ENCODE measurements at regions not wholly inside any gene's neighbourhood (a gene's known extent, or its start where the extent isn't known, plus 50 kb on each side); places are given as distances from the start of the nearest gene placed in this dataset.

GRCh38 chr5:96282020-96282419, 151.0 kb downstream of the PCSK1 start:
- ATAC-seq: no peak

GRCh38 chr5:96280946-96281393, 152.1 kb downstream of the PCSK1 start:
- ATAC-seq: no peak

GRCh38 chr5:96279801-96280542, 153.1 kb downstream of the PCSK1 start:
- peak; percentile 65 to 88 for ATAC-seq

GRCh38 chr5:96278981-96279380, 154.1 kb downstream of the PCSK1 start:
- ATAC-seq: no peak

GRCh38 chr5:96275051-96275450, 158.0 kb downstream of the PCSK1 start:
- ATAC-seq: no peak

DNA sequence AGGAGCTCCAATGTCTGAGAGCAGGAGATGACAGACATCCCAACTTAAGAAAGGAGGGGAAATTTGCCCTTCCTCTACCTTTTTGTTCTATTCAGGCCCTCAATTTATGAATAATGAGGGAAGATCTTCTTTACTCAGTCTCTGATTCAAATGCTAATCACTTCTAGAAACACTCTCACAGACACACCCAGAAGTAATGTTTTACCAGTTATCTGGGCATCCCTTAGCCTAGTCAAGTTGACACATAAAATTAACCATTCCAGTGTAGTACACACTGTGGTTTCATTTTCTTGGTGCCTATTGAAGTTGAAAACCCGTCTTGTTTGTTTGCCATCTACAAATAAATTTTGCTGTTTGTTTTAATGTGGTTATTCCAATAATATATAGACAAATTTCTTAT, 167.6 kb downstream of the PCSK1 start:
- no peak for ATAC-seq

- no peak for ATAC-seq
Observed at GRCh38 chr5:96264047-96264446, 169.0 kb downstream of the PCSK1 start.

GRCh38 chr5:96262105-96262504, 170.9 kb downstream of the PCSK1 start:
- no peak for ATAC-seq

- no peak for ATAC-seq
Observed at GRCh38 chr5:96260009-96260408, 173.0 kb downstream of the PCSK1 start.

GRCh38 chr5:96259151-96259772, 173.8 kb downstream of the PCSK1 start:
- ATAC-seq: peak in 1 of 2 donors; percentile 46

- ATAC-seq: no peak
Observed at GRCh38 chr5:96258692-96259091, 174.4 kb downstream of the PCSK1 start.

DNA sequence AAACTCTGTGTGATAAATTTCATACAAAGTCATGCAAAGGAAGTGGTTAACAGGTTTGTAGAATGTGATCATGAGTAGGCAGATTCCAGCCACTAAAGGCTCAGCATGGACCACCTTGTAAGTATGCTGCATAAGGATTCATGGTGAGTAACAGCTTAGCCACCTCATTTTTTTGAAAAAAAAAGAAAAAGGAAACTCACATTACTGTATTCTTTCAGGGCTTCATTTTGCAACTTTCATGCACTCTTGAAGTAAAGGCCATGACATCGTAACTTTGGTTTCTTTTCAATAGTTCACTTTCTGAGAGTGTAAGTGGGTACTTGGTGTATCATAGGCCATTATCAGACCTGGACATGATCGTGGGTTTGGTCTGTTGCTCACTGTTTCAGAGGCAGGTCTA, 175.1 kb downstream of the PCSK1 start:
- ATAC-seq: peak; percentile 44 to 55

DNA sequence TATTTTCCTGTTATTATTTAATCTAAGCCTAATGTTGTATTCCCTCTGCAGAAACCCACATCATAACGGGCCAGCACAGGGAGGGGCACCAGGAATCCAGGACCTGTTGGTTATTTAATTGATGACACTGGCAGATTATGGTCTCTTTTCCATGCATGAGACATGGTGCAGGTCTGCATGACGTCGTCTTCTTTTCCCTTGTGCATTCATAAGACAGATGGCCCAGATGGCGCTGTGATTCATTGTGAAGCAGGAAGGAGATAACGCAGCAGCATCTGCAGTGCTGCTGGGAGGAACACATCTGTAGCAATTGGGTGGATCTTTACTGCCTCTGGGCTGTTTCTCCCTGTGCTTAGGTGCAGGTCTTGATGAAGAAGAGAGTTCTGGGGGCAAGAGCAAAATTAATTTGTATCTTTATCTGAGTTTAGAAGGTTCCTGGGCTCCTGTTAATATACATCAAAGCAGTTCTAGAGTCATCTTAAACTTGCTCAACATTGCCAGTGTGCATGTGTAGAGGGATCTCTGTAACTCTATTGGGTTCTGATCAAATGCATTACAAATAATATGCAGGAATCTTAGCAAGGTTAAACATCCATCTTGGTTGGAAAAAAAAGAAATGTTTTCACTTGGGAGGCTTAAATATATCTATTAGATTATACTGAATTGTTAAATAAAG, 176.1 kb downstream of the PCSK1 start:
- no peak for ATAC-seq

DNA sequence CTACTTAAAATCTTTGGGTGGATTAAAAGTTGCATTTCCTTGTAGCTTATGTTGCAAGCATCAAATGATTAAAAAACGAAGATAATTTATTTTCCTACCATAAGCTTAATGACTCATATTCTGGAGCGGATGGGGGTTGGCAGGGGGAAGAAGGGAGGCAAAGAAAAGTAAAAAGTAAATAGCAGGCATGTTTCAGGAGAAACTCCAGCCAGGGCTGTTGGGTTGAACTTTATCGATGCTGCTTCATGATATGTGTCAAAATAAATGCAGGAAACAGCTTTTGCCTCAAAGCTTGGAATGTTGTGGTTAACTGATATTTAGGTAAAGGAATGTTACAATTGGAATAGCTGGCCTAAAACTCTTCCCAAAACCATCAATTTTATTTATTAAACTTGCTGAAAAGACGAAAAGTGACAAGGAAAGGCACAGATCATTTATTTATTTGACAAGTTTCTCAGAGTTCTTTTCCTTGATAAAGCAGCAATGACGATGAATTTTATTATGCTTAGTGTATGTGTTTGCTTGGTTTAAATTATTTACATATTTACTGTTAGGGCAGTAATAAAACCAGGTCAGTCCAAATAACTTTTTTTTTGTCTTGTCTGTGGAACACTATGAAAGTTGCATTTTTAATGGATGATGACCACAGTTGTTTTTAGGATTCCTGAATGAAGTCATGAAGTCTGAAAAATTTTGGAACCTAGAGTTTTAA, 177.9 kb downstream of the PCSK1 start:
- no peak for ATAC-seq

DNA sequence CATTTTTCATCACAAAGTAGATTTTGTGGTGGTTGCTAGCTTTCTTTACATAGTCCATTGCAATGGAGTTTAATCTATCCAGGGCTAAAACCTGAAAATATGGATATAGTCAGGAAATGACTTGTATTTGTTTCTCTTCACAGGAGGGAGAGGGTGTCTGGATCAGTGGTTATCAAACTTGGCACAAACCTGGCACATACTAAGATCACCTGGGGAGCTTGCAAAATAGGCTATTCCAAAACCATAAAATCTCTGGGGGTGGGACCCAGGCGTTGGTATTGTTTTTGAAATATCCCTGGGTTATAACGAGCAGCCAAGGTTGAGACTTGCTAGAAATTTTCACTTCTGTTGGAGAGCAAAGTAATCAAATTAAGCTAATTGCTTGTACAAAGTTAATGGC, 179.9 kb downstream of the PCSK1 start:
- no peak for ATAC-seq

- ATAC-seq: no peak
Observed at GRCh38 chr5:96252596-96252995, 180.5 kb downstream of the PCSK1 start.

- no peak for ATAC-seq
Observed at GRCh38 chr5:96250782-96251181, 182.3 kb downstream of the PCSK1 start.

- ATAC-seq: no peak
Observed at GRCh38 chr5:96248131-96248530, 184.9 kb downstream of the PCSK1 start.

- ATAC-seq: no peak
Observed at GRCh38 chr5:96247708-96248107, 185.3 kb downstream of the PCSK1 start.

DNA sequence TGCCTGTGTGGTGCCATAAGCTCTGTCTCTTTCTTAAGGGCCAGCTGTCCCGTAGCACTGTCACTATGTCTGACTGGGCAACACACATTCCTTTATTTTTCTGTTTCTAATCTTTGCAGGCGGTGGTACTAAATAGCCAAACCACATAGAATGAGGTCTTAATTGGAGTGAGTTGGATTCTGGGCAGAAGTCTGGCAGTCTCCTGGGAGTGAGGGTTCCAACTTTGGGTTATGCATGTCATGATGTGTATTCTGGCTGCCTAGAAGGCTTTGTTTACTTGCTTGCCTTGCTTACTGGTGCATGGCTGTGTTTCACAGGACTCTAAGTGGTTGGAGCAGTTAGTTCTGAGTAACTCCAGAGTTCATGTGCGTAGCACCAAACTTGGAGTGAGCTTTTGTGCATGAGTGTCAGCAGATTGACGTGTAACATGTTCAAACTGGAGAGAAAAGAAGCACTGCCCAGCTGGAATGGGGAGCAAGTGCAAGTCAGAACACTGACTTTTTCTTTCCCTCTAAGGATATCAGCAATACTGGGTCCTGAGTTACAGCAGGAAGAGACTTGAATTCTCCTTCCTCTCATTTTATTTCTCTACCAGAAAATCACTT, 185.8 kb downstream of the PCSK1 start:
- no peak for ATAC-seq

DNA sequence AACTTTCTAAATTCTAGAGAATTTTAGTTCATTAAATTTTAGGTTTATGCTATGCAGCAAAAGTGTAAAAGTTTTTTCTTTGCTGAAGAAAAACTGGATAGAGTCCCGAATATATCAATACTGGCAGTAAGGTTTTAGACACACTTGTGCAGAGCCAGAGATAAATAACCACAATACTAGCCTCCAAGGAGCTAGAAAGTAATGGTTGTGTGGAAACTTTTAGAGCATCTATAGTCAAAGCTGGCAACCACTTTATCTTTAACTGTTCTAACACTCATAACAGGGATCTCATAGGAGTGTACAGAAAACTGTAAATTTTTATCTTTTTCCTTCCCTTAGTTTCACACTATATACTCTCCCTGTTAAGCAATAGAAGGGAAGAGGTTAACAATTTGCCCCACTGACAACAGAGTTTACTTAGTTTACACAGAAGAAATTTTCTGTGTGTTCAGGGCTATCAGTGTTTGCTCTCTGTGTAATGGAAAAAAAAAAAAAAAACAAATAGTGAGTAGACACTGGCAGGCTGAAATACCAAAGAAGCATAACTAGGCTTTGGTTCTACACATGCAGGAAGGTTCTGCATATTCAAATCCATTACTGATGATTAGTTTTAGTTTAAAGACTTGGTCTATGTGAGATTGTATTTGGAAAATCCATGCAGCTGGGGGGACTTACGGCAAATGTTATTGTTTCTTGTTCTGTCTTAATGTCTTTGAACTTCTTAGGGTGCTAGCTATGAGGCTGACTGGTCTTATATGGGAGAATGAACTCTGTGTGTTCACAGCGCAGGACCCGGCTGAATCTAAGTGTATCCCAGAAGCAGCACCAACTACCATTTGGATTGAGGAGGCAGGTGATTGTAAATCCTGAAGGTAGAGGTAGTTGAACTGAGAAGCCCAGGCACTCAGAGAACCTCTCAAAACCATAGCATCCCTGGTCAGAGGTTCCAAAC, 187.6 kb downstream of the PCSK1 start:
- ATAC-seq: no peak

DNA sequence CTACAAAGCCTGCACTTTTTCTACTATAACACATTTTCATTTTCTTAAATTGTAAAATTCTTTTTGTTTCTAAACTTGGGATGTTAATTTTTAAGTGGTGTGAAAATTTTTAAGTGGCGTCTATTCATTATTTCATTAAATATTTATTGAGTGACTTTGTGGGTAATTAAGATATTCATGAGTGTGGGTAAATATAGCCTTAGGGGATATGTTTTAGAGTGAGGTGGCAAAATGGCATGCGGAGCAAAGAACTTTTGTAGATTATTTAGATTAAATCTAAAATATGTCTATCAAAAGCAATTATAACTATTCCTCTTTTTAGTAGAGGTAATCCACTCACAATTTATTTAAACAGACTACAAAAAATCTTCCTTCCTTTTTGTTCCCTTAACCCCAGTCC, 188.4 kb downstream of the PCSK1 start:
- no peak for ATAC-seq

All from activated CD4-positive, CD25-positive, alpha-beta regulatory T cell treated with anti-CD3 and anti-CD28 coated beads, Interleukin-2, amount 50 U/mL, for 24 hours (primary cell).